ENCODE measurements at regions not wholly inside any gene's neighbourhood (a gene's known extent, or its start where the extent isn't known, plus 50 kb on each side); places are given as distances from the start of the nearest gene placed in this dataset.
A peak's percentile ranks its signal among the peaks of the same experiment; 100 is the strongest.

DNA sequence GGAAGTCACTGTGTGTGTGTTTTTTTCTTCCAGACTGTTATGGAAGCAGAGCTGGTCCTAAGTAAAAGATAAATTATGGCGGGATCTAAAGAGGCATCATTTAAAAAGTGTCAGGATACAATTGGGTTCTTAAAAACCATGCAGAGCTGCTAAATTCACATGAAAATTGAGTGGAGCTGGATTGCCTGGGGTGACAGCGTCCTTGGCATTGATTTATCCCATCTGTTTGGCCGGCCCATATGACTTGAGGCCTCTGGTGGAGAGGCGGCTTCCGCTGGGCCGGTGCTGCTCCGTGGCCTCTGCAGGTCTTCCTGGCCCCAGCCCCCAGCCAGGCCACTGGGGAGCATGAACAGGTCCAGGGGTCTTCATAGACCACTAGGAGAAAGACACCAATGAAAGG is 165.5 kb downstream of the GLI2 start:
- Histone ChIP-seq H3K27ac (ENCODE audit: low read length, poor library complexity, severe bottlenecking) (no peak overlapping the region), H3K4ac (ENCODE audit: low read depth in 1 of 2, low read length in 2 of 2) (peak overlapping the region in 1 of 2 experiments; percentile 35), H3K4me3 (ENCODE audit: insufficient read depth in 1 of 2, low read depth in 1 of 2, low read length in 2 of 2) (no peak overlapping the region), H2BK120ac (ENCODE audit: low read depth, low read length) (no peak overlapping the region), H2AK5ac (ENCODE audit: low read length, severe bottlenecking) (no peak overlapping the region), H4K91ac (ENCODE audit: low read length) (no peak overlapping the region), H3K18ac (ENCODE audit: low read depth in 1 of 2, low read length in 2 of 2) (peak overlapping the region in 1 of 2 experiments; percentile 18), H3K4me1 (ENCODE audit: control insufficient read depth, insufficient read depth, low read depth, low read length) (peaks cover 16% of the 10 kb centered on the region), H3K23ac (ENCODE audit: low read length in 2 of 2) (no peak overlapping the region), H2BK12ac (ENCODE audit: low read length in 2 of 2) (no peak overlapping the region), H3K27me3 (ENCODE audit: control insufficient read depth in 1 of 2, insufficient read depth in 1 of 2, low read length in 2 of 2) (no peaks in the 10 kb centered on the region), H3K9ac (ENCODE audit: low read length) (no peak overlapping the region), H2BK15ac (ENCODE audit: low read depth, poor library complexity, severe bottlenecking) (peak overlapping the region; percentile 29), H3K9me3 (ENCODE audit: control insufficient read depth, low read length) (no peaks in the 10 kb centered on the region), H3K36me3 (ENCODE audit: control insufficient read depth in 1 of 2, insufficient read depth in 2 of 2, low read depth in 1 of 2, low read length in 2 of 2) (peaks cover 0 to 7% of the 10 kb centered on the region in 2 experiments), H4K8ac (ENCODE audit: low read length) (no peak overlapping the region), H3K4me2 (ENCODE audit: low read length, poor library complexity, severe bottlenecking) (no peak overlapping the region), H2BK5ac (ENCODE audit: low read depth, low read length, poor library complexity, severe bottlenecking) (no peak overlapping the region), H3K79me1 (replicated peaks; ENCODE audit: low read length, poor library complexity, severe bottlenecking) (peaks cover 36% of the 10 kb centered on the region), H3K14ac (ENCODE audit: low read length in 2 of 2) (no peak overlapping the region), H2AFZ (ENCODE audit: low read depth, low read length) (no peak overlapping the region)
- 19% methylated on average over 7 of the region's 7 CpGs for WGBS
- DNase-seq: peak; percentile 41

DNA sequence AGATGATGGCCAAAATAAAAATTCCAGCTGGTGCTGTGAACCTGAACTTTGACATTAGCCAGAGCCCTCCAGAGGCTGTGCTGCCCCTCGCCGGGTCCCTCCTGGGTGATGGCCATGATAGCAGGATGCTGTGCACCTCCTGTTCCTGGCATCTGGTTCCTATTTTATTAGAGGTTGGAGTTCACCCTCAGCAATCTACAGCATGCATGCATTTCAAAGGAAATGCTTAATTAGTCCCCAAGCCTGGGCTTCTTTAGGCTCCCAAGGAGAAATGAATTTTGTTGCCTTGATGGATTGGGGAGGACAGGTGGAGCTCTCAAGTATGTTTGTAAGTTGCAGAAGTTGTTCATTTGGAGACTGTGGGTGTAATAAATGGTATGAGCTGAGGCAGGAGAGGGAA is 166.9 kb downstream of the GLI2 start:
- Histone ChIP-seq H3K4me2 (ENCODE audit: low read length, poor library complexity, severe bottlenecking) (no peak overlapping the region), H3K27me3 (ENCODE audit: control insufficient read depth in 1 of 2, insufficient read depth in 1 of 2, low read length in 2 of 2) (no peaks in the 10 kb centered on the region), H3K18ac (ENCODE audit: low read depth in 1 of 2, low read length in 2 of 2) (peak overlapping the region in 1 of 2 experiments; percentile 2), H2BK5ac (ENCODE audit: low read depth, low read length, poor library complexity, severe bottlenecking) (no peak overlapping the region), H2BK120ac (ENCODE audit: low read depth, low read length) (no peak overlapping the region), H2AK5ac (ENCODE audit: low read length, severe bottlenecking) (no peak overlapping the region), H3K9me3 (ENCODE audit: control insufficient read depth, low read length) (no peaks in the 10 kb centered on the region), H3K36me3 (ENCODE audit: control insufficient read depth in 1 of 2, insufficient read depth in 2 of 2, low read depth in 1 of 2, low read length in 2 of 2) (peaks cover 3 to 21% of the 10 kb centered on the region in 2 experiments), H3K27ac (ENCODE audit: low read length, poor library complexity, severe bottlenecking) (no peak overlapping the region), H3K4ac (ENCODE audit: low read depth in 1 of 2, low read length in 2 of 2) (no peak overlapping the region), H3K9ac (ENCODE audit: low read length) (no peak overlapping the region), H3K14ac (ENCODE audit: low read length in 2 of 2) (no peak overlapping the region), H3K23ac (ENCODE audit: low read length in 2 of 2) (no peak overlapping the region), H3K4me3 (ENCODE audit: insufficient read depth in 1 of 2, low read depth in 1 of 2, low read length in 2 of 2) (no peak overlapping the region), H3K4me1 (ENCODE audit: control insufficient read depth, insufficient read depth, low read depth, low read length) (peaks cover 13% of the 10 kb centered on the region), H2AFZ (ENCODE audit: low read depth, low read length) (no peak overlapping the region), H2BK15ac (ENCODE audit: low read depth, poor library complexity, severe bottlenecking) (no peak overlapping the region), H4K8ac (ENCODE audit: low read length) (no peak overlapping the region), H4K91ac (ENCODE audit: low read length) (no peak overlapping the region), H3K79me1 (replicated peaks; ENCODE audit: low read length, poor library complexity, severe bottlenecking) (peaks cover 41% of the 10 kb centered on the region), H2BK12ac (ENCODE audit: low read length in 2 of 2) (no peak overlapping the region)
- WGBS: 64% methylated on average over 2 of the region's 2 CpGs
- DNase-seq: no peak

DNA sequence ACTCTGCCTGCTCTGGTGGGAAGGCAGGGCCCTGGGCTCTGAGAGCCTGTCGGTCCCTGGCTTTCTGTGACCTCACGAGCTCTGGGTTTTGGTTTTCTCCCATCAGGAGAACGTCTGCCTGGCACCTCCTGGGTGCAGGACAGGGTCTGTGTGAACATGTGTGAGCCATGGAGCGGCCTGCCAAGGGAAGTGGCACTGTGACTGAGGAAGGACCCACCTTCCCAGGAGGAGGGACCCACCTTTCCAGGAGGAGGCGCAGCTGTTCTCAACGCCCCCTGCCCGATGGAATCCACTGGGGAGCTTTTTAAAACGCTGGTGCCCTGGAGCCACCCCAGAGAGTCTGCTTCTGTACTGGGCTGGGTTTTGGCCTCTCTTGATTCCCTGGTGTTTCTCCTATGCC is 168.7 kb downstream of the GLI2 start:
- peak overlapping the region; percentile 11 for H2BK120ac ChIP-seq (ENCODE audit: low read depth, low read length)
- peak overlapping the region in 1 of 2 experiments; percentile 42 for H2BK12ac ChIP-seq (ENCODE audit: low read length in 2 of 2)
- H3K27ac ChIP-seq (ENCODE audit: low read length, poor library complexity, severe bottlenecking): no peak overlapping the region
- H4K8ac ChIP-seq (ENCODE audit: low read length): peak overlapping the region; percentile 45
- H2AK5ac ChIP-seq (ENCODE audit: low read length, severe bottlenecking): no peak overlapping the region
- no peaks in the 10 kb centered on the region for H3K9me3 ChIP-seq (ENCODE audit: control insufficient read depth, low read length)
- no peak overlapping the region for H2BK15ac ChIP-seq (ENCODE audit: low read depth, poor library complexity, severe bottlenecking)
- H3K18ac ChIP-seq (ENCODE audit: low read depth in 1 of 2, low read length in 2 of 2): peak overlapping the region in 1 of 2 experiments; percentile 16
- H3K23ac ChIP-seq (ENCODE audit: low read length in 2 of 2): no peak overlapping the region
- H3K79me1 ChIP-seq (replicated peaks; ENCODE audit: low read length, poor library complexity, severe bottlenecking): peaks cover 50% of the 10 kb centered on the region
- no peak overlapping the region for H2BK5ac ChIP-seq (ENCODE audit: low read depth, low read length, poor library complexity, severe bottlenecking)
- no peak for DNase-seq
- H3K14ac ChIP-seq (ENCODE audit: low read length in 2 of 2): peak overlapping the region in 1 of 2 experiments; percentile 8
- no peak overlapping the region for H3K4me3 ChIP-seq (ENCODE audit: insufficient read depth in 1 of 2, low read depth in 1 of 2, low read length in 2 of 2)
- WGBS: 85% methylated on average over 8 of the region's 8 CpGs
- peak overlapping the region in 1 of 2 experiments; percentile 15 for H3K4ac ChIP-seq (ENCODE audit: low read depth in 1 of 2, low read length in 2 of 2)
- H2AFZ ChIP-seq (ENCODE audit: low read depth, low read length): no peak overlapping the region
- H3K9ac ChIP-seq (ENCODE audit: low read length): no peak overlapping the region
- no peak overlapping the region for H3K4me2 ChIP-seq (ENCODE audit: low read length, poor library complexity, severe bottlenecking)
- peaks cover 11% of the 10 kb centered on the region for H3K4me1 ChIP-seq (ENCODE audit: control insufficient read depth, insufficient read depth, low read depth, low read length)
- H4K91ac ChIP-seq (ENCODE audit: low read length): no peak overlapping the region
- H3K36me3 ChIP-seq (ENCODE audit: control insufficient read depth in 1 of 2, insufficient read depth in 2 of 2, low read depth in 1 of 2, low read length in 2 of 2): peaks cover 3 to 25% of the 10 kb centered on the region in 2 experiments
- no peaks in the 10 kb centered on the region for H3K27me3 ChIP-seq (ENCODE audit: control insufficient read depth in 1 of 2, insufficient read depth in 1 of 2, low read length in 2 of 2)

DNA sequence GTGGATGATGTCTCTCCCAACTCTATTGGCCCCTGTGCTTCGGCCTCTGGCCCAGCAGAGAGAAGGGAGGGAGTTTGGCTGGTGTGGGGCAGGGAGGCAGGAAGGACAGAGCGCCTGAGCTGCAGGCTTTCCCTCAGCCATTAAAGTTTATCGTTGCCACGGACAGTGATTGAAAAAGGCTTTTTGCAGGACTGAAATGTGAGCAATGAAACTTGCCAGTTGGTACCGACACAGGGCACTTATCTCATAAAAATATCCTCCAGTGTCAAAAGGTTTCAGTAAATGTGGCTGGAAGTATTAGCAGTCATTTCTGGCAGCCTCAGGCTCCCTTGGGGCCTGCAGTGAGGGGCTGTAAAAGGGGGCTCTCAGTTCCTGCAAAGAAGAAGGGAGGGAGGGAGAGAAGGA is 169.2 kb downstream of the GLI2 start:
- Histone ChIP-seq H3K4ac (ENCODE audit: low read depth in 1 of 2, low read length in 2 of 2) (peak overlapping the region in 1 of 2 experiments; percentile 15), H3K4me2 (ENCODE audit: low read length, poor library complexity, severe bottlenecking) (no peak overlapping the region), H3K14ac (ENCODE audit: low read length in 2 of 2) (peak overlapping the region in 1 of 2 experiments; percentile 2), H4K8ac (ENCODE audit: low read length) (peak overlapping the region; percentile 21), H2BK12ac (ENCODE audit: low read length in 2 of 2) (peak overlapping the region in 1 of 2 experiments; percentile 42), H3K23ac (ENCODE audit: low read length in 2 of 2) (no peak overlapping the region), H3K4me1 (ENCODE audit: control insufficient read depth, insufficient read depth, low read depth, low read length) (peaks cover 10% of the 10 kb centered on the region), H3K27me3 (ENCODE audit: control insufficient read depth in 1 of 2, insufficient read depth in 1 of 2, low read length in 2 of 2) (no peaks in the 10 kb centered on the region), H2BK5ac (ENCODE audit: low read depth, low read length, poor library complexity, severe bottlenecking) (no peak overlapping the region), H2BK120ac (ENCODE audit: low read depth, low read length) (peak overlapping the region; percentile 11), H3K79me1 (replicated peaks; ENCODE audit: low read length, poor library complexity, severe bottlenecking) (peaks cover 52% of the 10 kb centered on the region), H3K27ac (ENCODE audit: low read length, poor library complexity, severe bottlenecking) (no peak overlapping the region), H2AK5ac (ENCODE audit: low read length, severe bottlenecking) (no peak overlapping the region), H2AFZ (ENCODE audit: low read depth, low read length) (no peak overlapping the region), H2BK15ac (ENCODE audit: low read depth, poor library complexity, severe bottlenecking) (no peak overlapping the region), H3K9me3 (ENCODE audit: control insufficient read depth, low read length) (no peaks in the 10 kb centered on the region), H3K36me3 (ENCODE audit: control insufficient read depth in 1 of 2, insufficient read depth in 2 of 2, low read depth in 1 of 2, low read length in 2 of 2) (peaks cover 3 to 24% of the 10 kb centered on the region in 2 experiments), H3K18ac (ENCODE audit: low read depth in 1 of 2, low read length in 2 of 2) (peak overlapping the region in 1 of 2 experiments; percentile 16), H3K9ac (ENCODE audit: low read length) (peak overlapping the region; percentile 26), H3K4me3 (ENCODE audit: insufficient read depth in 1 of 2, low read depth in 1 of 2, low read length in 2 of 2) (no peak overlapping the region), H4K91ac (ENCODE audit: low read length) (no peak overlapping the region)
- 22% methylated on average over 3 of the region's 5 CpGs for WGBS
- no peak for DNase-seq

All from mesenchymal stem cell (in vitro differentiated cells and primary cell).